ENCODE measurements at regions not wholly inside any gene's neighbourhood (a gene's known extent, or its start where the extent isn't known, plus 50 kb on each side); places are given as distances from the start of the nearest gene placed in this dataset.

DNA sequence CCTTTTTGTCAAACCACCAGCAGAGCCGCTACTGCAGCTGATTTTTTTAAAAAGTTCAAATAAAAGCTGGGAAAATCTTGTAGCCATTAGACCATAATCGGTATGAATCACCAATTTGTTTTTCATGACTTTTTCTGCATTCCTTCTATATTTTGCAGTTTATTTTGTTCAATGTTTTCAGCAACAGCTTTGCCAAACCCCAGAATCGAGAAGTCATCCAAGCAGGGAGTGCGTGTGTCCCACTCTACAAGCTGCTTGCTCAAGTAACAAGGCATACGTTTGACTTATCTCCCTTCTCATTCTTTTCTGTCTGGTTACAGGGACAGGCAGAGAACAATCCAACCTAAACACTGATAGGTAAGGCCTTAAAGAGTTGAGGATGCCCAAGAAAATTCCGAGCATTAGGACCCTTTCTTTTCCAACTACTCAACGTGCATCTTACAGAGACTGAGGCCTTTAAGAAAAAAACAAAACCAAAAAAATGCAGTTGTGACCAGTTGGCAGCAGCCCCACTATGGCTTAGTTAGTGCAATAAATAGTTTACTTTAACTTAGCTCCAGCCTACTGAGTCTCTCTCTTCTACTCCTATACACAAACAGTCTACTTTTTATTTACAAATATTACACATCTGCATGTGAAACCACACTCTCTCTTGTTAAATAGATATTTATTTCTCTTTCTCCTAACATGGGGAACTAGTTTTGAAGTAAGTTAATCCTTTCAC lies 134.7 kb upstream of the SLIT3 start:
- TF ChIP-seq POLR2AphosphoS5 (IDR thresholded peaks at IDR 0.05; ENCODE audit: insufficient read depth, low read depth, low read length) (no peak), POLR2A (IDR thresholded peaks at IDR 0.05; ENCODE audit: low read depth, low read length) (no peak), CTCF (IDR thresholded peaks at IDR 0.05; ENCODE audit: extremely low read depth in 1 of 2, insufficient read depth in 1 of 2, low read depth in 1 of 2, low read length in 2 of 2) (no peak), EZH2 (IDR thresholded peaks at IDR 0.05; ENCODE audit: borderline replicate concordance, low read depth, low read length, severe bottlenecking) (no peak), GATA2 (IDR thresholded peaks at IDR 0.05; ENCODE audit: insufficient read depth, insufficient read length, low read depth, low read length) (no peak), MAX (IDR thresholded peaks at IDR 0.05; ENCODE audit: insufficient read depth, insufficient read length) (no peak), JUN (IDR thresholded peaks at IDR 0.05; ENCODE audit: borderline replicate concordance, insufficient read depth, insufficient read length, low read depth) (no peak), FOS (IDR thresholded peaks at IDR 0.05; ENCODE audit: borderline replicate concordance, insufficient read depth, low read length) (no peak), MYC (IDR thresholded peaks at IDR 0.05; ENCODE audit: low read depth, low read length) (no peak)

Data from endothelial cell of umbilical vein (primary cell).